ENCODE measurements at regions not wholly inside any gene's neighbourhood (a gene's known extent, or its start where the extent isn't known, plus 50 kb on each side); places are given as distances from the start of the nearest gene placed in this dataset.
"Not testable (repeated sequence)": the region's sequence is repeated elsewhere in the genome, so short reads cannot be mapped to it uniquely, and the experiment has no call there.

DNA sequence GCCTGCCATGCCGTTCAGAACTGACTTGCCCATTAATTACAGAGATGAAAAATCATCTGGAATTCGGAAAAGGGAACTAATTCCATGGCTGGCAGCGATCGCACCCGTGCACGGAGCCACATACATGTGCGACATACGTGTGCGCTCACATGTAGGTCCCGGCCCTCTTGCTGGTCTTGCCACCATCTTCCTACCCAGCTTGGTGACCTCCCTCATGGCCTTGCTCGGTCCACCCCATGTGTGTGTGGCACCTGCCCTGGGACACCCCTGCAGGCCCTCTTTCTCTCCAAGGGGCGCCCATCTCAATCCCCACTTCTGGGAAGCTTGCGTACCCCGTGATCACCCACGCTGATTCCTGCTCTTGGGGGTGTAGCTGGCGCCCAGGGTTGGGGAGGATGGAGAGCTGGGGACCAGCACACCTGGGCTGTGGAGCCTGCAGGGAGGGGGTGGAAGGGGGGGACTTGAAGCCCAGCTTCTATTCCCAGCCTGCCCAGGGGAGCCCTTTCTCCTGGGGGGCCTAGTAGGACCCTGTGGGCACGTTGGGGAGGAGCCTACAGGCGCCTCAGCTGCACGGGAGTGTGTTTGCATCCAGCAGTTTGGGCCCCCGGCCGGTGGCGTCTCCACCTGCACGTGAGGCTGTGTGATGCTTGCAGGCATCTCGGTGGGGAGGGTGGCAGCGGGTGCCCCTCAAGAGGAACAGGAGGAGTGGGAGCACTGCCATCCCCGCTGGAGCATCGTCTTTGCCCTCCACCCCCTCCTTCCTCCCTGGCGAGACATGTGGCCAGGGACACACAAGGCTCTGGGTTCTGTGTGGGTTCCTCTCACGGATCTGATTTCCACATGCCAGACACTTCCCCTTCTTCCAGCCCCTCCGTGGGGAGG lies 112.6 kb downstream of the CRLF3 start:
- H3K4me3 ChIP-seq (ENCODE audit: low read length in 2 of 2); H3K9me3 ChIP-seq (ENCODE audit: control insufficient read depth in 1 of 2, low read length in 2 of 2); intact Hi-C loops (cut with micrococcal nuclease); POLR2A ChIA-PET (ENCODE audit: partially characterized antibody); H3K9me3 Mint-ChIP-seq; H3K36me3 Mint-ChIP-seq; H3K27me3 Mint-ChIP-seq; H3K36me3 ChIP-seq (ENCODE audit: insufficient read depth, low read length); H3K27ac ChIP-seq (ENCODE audit: low read depth, low read length); H3K27me3 ChIP-seq (ENCODE audit: insufficient read depth, low read length); CTCF ChIA-PET (ENCODE audit: partially characterized antibody): not testable (repeated sequence)
- peak in 1 of 5 donors; percentile 38 for DNase-seq
- Mint-ChIP-seq H3K27ac (peak overlapping the region in 1 of 7 donors; percentile 79), H3K4me1 (peaks cover 12 to 29% (median 20%) of the 10 kb centered on the region in 4 donors), H3K4me3 (peak overlapping the region in 6 of 8 donors; percentile 71 to 89 (median 84))
- peaks cover 10% of the 10 kb centered on the region for H3K4me1 ChIP-seq (ENCODE audit: insufficient read depth, low read length)

GRCh38 chr17:30711176-30711575 lies 113.3 kb downstream of the CRLF3 start:
- CTCF ChIA-PET (ENCODE audit: partially characterized antibody); H3K9me3 Mint-ChIP-seq; H3K36me3 ChIP-seq (ENCODE audit: insufficient read depth, low read length); H3K4me3 ChIP-seq (ENCODE audit: low read length in 2 of 2); H3K27ac ChIP-seq (ENCODE audit: low read depth, low read length); DNase-seq; POLR2A ChIA-PET (ENCODE audit: partially characterized antibody); H3K27me3 ChIP-seq (ENCODE audit: insufficient read depth, low read length); intact Hi-C loops (cut with micrococcal nuclease); H3K36me3 Mint-ChIP-seq; H3K27me3 Mint-ChIP-seq; H3K9me3 ChIP-seq (ENCODE audit: control insufficient read depth in 1 of 2, low read length in 2 of 2): not testable (repeated sequence)
- H3K4me1 ChIP-seq (ENCODE audit: insufficient read depth, low read length), result peaks cover 15% of the 10 kb centered on the region
- H3K4me1 Mint-ChIP-seq, result peaks cover 15 to 35% (median 25%) of the 10 kb centered on the region in 4 donors
- H3K4me3 Mint-ChIP-seq, result peak overlapping the region; percentile 79 to 89 (median 86)
- peak overlapping the region in 6 of 7 donors; percentile 59 to 90 (median 76) for H3K27ac Mint-ChIP-seq

GRCh38 chr17:30710276-30711088 lies 114.0 kb downstream of the CRLF3 start:
- peak overlapping the region in 1 of 2 donors; percentile 24 for H3K4me3 ChIP-seq (ENCODE audit: low read length in 2 of 2)
- intact Hi-C loops (cut with micrococcal nuclease); DNase-seq; POLR2A ChIA-PET (ENCODE audit: partially characterized antibody); H3K36me3 ChIP-seq (ENCODE audit: insufficient read depth, low read length); H3K9me3 Mint-ChIP-seq; H3K27me3 ChIP-seq (ENCODE audit: insufficient read depth, low read length); H3K36me3 Mint-ChIP-seq; H3K27ac ChIP-seq (ENCODE audit: low read depth, low read length); H3K27me3 Mint-ChIP-seq; H3K9me3 ChIP-seq (ENCODE audit: control insufficient read depth in 1 of 2, low read length in 2 of 2): not testable (repeated sequence)
- Mint-ChIP-seq H3K27ac (peak overlapping the region in 6 of 7 donors; percentile 66 to 90 (median 76)), H3K4me1 (peaks cover 17 to 39% (median 29%) of the 10 kb centered on the region in 4 donors), H3K4me3 (peak overlapping the region; percentile 79 to 89 (median 86))
- CTCF ChIA-PET (ENCODE audit: partially characterized antibody), result interaction anchor here (1.1 kb wide), 1 partner anchor 9 kb away, joined by 4 read pairs; no protein-coding TSS in a partner anchor
- peaks cover 15% of the 10 kb centered on the region for H3K4me1 ChIP-seq (ENCODE audit: insufficient read depth, low read length)

DNA sequence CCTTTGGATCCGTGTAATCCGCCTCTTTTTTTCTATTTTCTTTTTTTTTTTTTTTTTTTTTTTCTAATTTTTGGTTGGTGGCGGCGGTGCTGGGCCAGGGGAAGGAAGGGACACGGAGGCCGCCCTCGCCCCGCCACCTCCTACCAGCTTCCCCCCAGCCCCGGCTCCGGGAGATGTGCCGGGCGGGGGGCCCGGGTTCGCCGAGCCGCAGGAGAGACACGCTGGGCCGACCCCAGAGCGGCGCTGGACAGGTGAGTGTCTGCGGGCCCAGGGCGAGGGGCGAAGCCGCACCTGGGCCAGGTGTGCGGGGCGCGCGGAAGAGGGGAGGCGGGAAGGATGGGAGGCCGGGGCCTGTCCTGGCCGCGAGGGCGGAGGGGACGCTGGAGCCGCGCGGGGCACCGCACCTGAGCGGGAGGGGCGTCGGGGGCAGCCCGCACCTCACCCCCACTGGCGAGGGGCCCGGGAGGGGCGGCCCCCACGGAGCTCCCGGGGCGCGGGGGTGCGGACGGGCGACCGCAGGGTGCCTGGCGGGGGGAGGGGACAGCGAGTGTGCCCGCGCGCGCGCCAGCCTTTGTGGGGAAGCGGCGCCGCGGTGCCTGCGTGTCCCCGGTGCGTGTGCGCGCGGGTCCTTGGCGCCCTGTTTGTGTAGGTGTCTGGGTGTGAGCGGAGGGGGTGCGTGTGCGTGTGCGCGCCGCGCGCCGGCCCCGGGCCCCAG lies 114.8 kb downstream of the CRLF3 start:
- peaks cover 15% of the 10 kb centered on the region for H3K4me1 ChIP-seq (ENCODE audit: insufficient read depth, low read length)
- H3K36me3 ChIP-seq (ENCODE audit: insufficient read depth, low read length); H3K27me3 Mint-ChIP-seq; H3K9me3 Mint-ChIP-seq; H3K27ac ChIP-seq (ENCODE audit: low read depth, low read length); H3K36me3 Mint-ChIP-seq; H3K9me3 ChIP-seq (ENCODE audit: control insufficient read depth in 1 of 2, low read length in 2 of 2); H3K27me3 ChIP-seq (ENCODE audit: insufficient read depth, low read length): not testable (repeated sequence)
- H3K4me3 ChIP-seq (ENCODE audit: low read length in 2 of 2), result peak overlapping the region in 1 of 2 donors; percentile 24
- DNase-seq, result peak in 3 of 5 donors; percentile 29 to 53 (median 37)
- H3K4me1 Mint-ChIP-seq, result peaks cover 16 to 42% (median 28%) of the 10 kb centered on the region in 4 donors
- intact Hi-C loops (cut with micrococcal nuclease), result loop anchor here (2.0 kb wide), 1 partner anchor 331 kb away; the partner anchor contains the start of gene CPD
- ChIA-PET CTCF (ENCODE audit: partially characterized antibody) (interaction anchor here (1.1 kb wide), 1 partner anchor 9 kb away, joined by 4 read pairs; no protein-coding TSS in a partner anchor), POLR2A (ENCODE audit: partially characterized antibody) (interaction anchor here (0.8 to 1.2 kb wide), 4 partner anchors 10 to 122 kb away, joined by 3 to 6 read pairs (median 4); partner anchors contain the start of genes ATAD5 and CRLF3)
- H3K4me3 Mint-ChIP-seq, result peak overlapping the region; percentile 79 to 89 (median 84)
- H3K27ac Mint-ChIP-seq, result peak overlapping the region in 3 of 7 donors; percentile 42 to 79 (median 66)

GRCh38 chr17:30709096-30709495 lies 115.4 kb downstream of the CRLF3 start:
- H3K4me3 Mint-ChIP-seq; H3K27me3 Mint-ChIP-seq; H3K27ac ChIP-seq (ENCODE audit: low read depth, low read length); DNase-seq; H3K9me3 ChIP-seq (ENCODE audit: control insufficient read depth in 1 of 2, low read length in 2 of 2); H3K4me3 ChIP-seq (ENCODE audit: low read length in 2 of 2); CTCF ChIA-PET (ENCODE audit: partially characterized antibody); H3K27me3 ChIP-seq (ENCODE audit: insufficient read depth, low read length); H3K36me3 Mint-ChIP-seq; H3K36me3 ChIP-seq (ENCODE audit: insufficient read depth, low read length); H3K9me3 Mint-ChIP-seq; H3K27ac Mint-ChIP-seq: not testable (repeated sequence)
- intact Hi-C loops (cut with micrococcal nuclease), result loop anchor here (2.0 kb wide), 1 partner anchor 330 kb away; the partner anchor contains the start of gene CPD
- H3K4me1 Mint-ChIP-seq, result peaks cover 16 to 42% (median 28%) of the 10 kb centered on the region in 4 donors
- POLR2A ChIA-PET (ENCODE audit: partially characterized antibody), result interaction anchor here (0.8 to 1.2 kb wide), 4 partner anchors 10 to 123 kb away, joined by 3 to 6 read pairs (median 4); partner anchors contain the start of genes ATAD5 and CRLF3
- H3K4me1 ChIP-seq (ENCODE audit: insufficient read depth, low read length), result peaks cover 15% of the 10 kb centered on the region

DNA sequence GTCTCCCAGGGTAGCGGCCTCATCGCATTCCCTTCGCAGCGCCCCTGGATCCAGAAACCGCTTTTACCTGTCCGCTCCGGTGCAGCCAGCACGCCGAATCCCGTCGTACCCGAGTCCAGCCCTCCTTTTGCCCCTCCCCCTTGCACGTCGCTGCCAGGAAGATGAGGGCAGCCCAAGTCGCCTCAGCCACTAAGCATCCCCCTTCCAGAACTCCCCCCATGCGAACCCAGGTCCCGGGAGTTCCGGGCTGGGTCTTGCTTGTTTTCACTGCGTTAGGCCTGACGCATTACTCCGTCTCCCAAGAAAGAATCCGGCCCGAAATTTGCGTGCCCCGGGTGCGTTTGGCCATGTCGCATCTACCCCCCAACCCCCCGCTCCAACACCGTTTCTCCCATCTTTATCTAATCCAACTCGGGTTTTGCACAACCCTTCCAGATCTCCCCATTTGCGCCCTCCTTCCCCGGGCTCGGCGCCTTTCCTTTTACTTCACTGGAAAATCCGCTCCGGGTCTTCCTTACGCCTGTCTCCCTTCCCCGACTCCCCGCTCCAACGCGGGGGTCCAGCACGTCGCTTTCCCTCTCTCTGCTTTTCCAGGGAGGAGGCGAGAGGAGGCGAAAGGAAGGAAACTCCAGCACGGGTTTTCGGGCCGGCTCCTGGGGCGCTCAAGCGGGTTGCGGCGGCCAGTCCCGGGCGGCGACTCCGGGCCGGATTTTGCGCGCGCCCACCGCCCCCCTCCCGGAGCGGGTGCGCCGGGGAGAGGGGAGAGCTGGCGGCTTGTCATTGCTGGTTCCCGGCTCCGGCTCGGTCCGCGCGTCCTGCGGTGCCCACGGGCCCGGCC lies 116.0 kb downstream of the CRLF3 start:
- H3K9me3 ChIP-seq (ENCODE audit: control insufficient read depth in 1 of 2, low read length in 2 of 2); H3K27me3 ChIP-seq (ENCODE audit: insufficient read depth, low read length); H3K27me3 Mint-ChIP-seq; H3K36me3 Mint-ChIP-seq; CTCF ChIA-PET (ENCODE audit: partially characterized antibody); H3K9me3 Mint-ChIP-seq; H3K36me3 ChIP-seq (ENCODE audit: insufficient read depth, low read length): not testable (repeated sequence)
- Mint-ChIP-seq H3K4me3 (peak overlapping the region; percentile 94 to 99 (median 97)), H3K27ac (peak overlapping the region; percentile 61 to 93 (median 89)), H3K4me1 (peaks cover 15 to 42% (median 28%) of the 10 kb centered on the region in 4 donors)
- POLR2A ChIA-PET (ENCODE audit: partially characterized antibody), result interaction anchor here (0.8 to 1.2 kb wide), 4 partner anchors 11 to 123 kb away, joined by 3 to 6 read pairs (median 4); partner anchors contain the start of genes ATAD5 and CRLF3
- peak; percentile 68 to 78 (median 76) for DNase-seq
- peak overlapping the region; percentile 65 to 80 for H3K4me3 ChIP-seq (ENCODE audit: low read length in 2 of 2)
- H3K4me1 ChIP-seq (ENCODE audit: insufficient read depth, low read length), result peaks cover 15% of the 10 kb centered on the region
- intact Hi-C loops (cut with micrococcal nuclease), result loop anchor here (1.0 to 2.0 kb wide), 2 partner anchors 116 to 330 kb away; partner anchors contain the start of genes CPD and CRLF3
- H3K27ac ChIP-seq (ENCODE audit: low read depth, low read length), result peak overlapping the region; percentile 49

Measured in CD4-positive, alpha-beta memory T cell (primary cell).